Left hindlimb (tissue), 1 donor: ENCODE measurements at regions not wholly inside any gene's neighbourhood (a gene's known extent, or its start where the extent isn't known, plus 50 kb on each side); places are given as distances from the start of the nearest gene placed in this dataset.
"Not testable (repeated sequence)": the region's sequence is repeated elsewhere in the genome, so short reads cannot be mapped to it uniquely, and the experiment has no call there.

ENCODE experiments used
- DNase-seq: peaks from one replicate; pipeline ENCODE4 v3.0.0-alpha.2; 2018

- no peak for DNase-seq
Measured at GRCh38 chr18:75723521-75724340, 296.2 kb upstream of the SMIM21 start.

GRCh38 chr18:75714766-75715165, 287.3 kb upstream of the SMIM21 start:
- DNase-seq: no peak

- DNase-seq: not testable (repeated sequence)
Measured at GRCh38 chr18:75712124-75712867, 284.8 kb upstream of the SMIM21 start.

DNA sequence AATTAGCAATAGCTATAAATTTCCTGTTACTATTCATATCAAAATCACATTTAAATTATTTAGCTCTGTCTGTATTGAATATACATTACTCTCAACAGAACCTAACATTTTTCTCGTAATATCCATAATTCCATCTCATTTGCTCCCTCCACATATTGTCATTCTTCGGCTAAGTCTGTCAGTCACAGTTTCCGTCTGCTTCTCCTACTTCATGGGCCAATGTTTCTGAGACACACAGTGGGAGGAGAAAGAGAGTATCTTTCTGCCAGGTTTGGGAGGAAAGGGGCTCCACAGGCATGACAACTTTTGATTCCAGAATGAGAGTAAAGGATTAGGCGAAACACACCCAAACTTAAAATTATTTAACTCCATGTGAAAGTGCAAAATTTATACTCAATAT, 273.1 kb upstream of the SMIM21 start:
- DNase-seq: no peak

DNA sequence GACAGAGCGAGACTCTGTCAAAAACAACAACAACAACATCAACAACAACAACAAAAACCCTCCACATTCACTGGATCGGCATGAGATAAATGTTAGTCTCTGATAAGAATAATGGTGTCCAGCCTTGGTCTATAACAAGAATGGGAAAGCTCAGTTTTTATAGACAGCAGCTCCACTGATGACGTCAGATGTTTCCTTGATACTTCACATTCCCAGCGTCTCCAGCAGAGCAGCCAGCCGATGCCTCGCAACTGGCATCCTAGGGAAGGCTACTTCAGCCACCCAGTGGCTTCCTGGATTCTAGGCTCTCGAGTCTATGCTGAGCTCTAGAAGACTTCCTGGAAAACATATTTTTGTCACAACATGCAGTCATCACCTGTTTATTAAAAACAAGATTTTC, 271.4 kb upstream of the SMIM21 start:
- DNase-seq: no peak

DNA sequence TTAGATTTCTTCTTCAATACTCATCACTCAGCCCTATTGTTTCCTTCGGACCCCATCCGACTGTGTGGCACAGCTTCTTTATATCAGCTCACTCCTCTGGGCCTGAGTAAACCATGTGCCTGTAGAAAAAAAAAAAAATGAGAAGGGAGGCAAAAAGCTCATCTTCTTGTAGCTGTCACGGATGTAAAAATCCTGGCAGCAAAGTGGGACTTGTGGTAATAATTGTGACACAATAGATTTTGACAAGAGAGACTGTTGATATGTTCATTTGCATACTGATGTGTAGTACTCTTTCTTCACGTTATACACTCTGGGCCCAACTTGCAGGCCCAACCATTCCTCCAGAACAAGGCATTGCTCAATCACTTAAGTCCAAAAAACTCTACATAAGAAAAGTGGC, 270.0 kb upstream of the SMIM21 start:
- DNase-seq: no peak

GRCh38 chr18:75696391-75696790, 268.9 kb upstream of the SMIM21 start:
- no peak for DNase-seq

GRCh38 chr18:75694292-75694691, 266.8 kb upstream of the SMIM21 start:
- DNase-seq: no peak

DNA sequence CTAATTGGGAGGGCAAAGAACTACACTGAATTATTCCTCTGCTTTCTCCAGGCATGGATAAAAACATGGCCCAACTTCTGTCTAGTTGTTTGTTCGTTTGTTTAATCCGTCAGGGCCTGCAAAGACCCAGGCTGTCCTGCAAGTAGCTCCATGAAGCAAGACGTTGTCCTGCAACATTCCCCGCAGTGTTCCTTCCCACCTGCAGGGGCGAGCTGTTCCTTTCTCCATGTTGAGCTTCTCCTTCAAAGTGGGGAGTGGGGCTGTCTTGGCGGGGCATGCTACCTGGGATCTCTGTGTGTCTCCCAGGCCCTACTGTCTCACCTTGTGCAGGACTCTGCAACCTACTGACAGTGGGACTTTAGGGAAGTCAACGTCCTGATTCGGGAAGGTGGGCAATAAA, 264.0 kb upstream of the SMIM21 start:
- DNase-seq: no peak

GRCh38 chr18:75690283-75690682, 262.8 kb upstream of the SMIM21 start:
- DNase-seq: not testable (repeated sequence)

GRCh38 chr18:75687626-75688025, 260.1 kb upstream of the SMIM21 start:
- DNase-seq: no peak

- no peak for DNase-seq
Measured at GRCh38 chr18:75683426-75683825, 255.9 kb upstream of the SMIM21 start.

GRCh38 chr18:75681538-75682115, 254.1 kb upstream of the SMIM21 start:
- DNase-seq: no peak

- peak; percentile 69 for DNase-seq
Measured at GRCh38 chr18:75679331-75679730, 251.8 kb upstream of the SMIM21 start.

DNA sequence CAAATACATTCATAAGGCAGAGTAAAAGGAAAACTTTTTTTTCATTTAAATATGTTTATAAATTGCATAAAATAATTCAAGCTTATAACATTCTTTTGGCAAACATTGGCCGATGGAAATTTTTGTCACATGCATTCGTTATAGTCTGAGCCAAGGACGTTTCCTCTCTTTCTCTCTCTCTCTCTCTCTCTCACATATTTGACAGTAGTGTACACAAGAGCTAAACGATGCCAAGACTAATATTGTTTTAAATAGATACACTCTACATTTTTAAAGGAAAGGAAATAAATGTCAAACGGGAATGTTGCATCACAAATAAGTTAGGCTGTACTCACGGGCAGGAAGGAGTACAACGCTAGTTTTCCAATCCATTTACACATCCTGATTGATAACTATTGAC, 251.1 kb upstream of the SMIM21 start:
- no peak for DNase-seq

GRCh38 chr18:75677696-75678455, 250.4 kb upstream of the SMIM21 start:
- no peak for DNase-seq

GRCh38 chr18:75660932-75661331, 233.4 kb upstream of the SMIM21 start:
- DNase-seq: no peak

DNA sequence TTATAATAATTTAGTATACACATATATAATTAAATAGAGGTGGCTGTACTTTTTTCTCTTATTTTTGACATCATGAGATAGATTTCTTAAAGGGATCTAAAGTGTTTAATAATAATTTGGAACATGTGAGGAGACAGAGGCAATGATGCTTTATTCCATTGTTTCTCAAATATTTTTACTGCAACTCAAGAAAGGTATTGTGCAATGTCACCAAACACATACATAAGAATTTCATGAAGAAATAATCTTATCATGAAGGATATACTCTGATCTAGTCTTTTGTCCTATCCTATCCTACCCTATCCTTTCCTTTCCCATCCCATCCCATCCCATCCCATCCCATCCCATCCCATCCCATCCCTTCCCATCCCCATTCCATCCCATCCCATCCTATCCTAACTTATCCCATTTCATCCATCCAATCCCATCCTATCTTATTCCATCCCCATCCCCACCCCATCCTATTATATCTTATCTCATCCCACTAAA, 232.1 kb upstream of the SMIM21 start:
- no peak for DNase-seq

DNA sequence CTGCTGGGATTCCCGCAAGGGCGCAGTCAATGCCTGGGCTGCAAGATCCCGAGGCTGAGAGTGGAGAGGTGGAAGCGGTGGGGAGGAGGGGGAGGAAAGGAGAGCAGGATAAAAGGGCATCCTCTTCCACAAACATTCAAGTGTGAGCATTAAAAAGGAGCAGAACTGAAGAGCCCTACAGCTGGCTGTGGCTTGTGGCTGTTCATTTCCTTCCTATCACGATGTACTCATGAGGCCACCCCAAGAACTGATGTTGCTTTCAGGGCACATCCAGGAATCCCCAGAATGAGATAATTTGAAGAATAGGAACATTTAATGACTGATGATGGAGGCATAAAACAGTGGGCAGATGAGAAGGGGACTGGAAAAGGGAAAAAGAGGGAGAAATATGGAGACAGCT, 230.8 kb upstream of the SMIM21 start:
- DNase-seq: no peak

GRCh38 chr18:75656563-75657247, 229.2 kb upstream of the SMIM21 start:
- no peak for DNase-seq

DNA sequence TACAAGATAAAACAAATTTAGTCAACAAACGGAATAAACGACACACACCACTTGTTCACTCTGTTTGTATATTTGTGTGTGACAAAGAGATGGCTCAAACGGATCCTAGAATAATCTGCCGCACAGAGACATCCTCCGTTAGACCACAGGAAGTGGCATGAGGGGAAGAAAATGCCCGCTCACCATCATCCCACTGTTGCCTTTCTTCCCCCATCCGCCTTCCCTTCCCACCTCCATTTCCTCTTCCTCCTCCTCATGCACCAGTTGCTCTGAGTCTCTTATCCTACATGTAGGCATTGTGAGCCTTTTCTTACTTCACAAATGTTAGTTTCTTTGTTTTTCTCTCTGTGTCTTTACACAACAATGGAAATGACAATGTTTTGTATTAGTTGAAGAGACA, 228.5 kb upstream of the SMIM21 start:
- no peak for DNase-seq
